Gastroesophageal sphincter (tissue), 3 donors: ENCODE measurements at regions not wholly inside any gene's neighbourhood (a gene's known extent, or its start where the extent isn't known, plus 50 kb on each side); places are given as distances from the start of the nearest gene placed in this dataset.

ENCODE experiments used
- EP300 ChIP-seq: sonication (generic); formaldehyde crosslinking; IDR thresholded peaks from one replicate; pipeline ENCODE4 v1.6.1; 2017; ENCODE audit warnings: antibody characterized with exemption, mild to moderate bottlenecking
- TF ChIP-seq, protein P1 (sequence below), 4 experiments: fragments of 200-600 bp in 2 of 4; fragments of 450-650 bp in 2 of 4; sonication (generic) in 1 of 4; IDR thresholded peaks; one replicate each; pipeline ENCODE4 v1.5.1; 2017 to 2019; ENCODE audit warnings: antibody characterized with exemption in 4 of 4, mild to moderate bottlenecking in 2 of 4, moderate library complexity in 2 of 4

- no peak for TF ChIP-seq EP300
- TF ChIP-seq, protein P1, sequence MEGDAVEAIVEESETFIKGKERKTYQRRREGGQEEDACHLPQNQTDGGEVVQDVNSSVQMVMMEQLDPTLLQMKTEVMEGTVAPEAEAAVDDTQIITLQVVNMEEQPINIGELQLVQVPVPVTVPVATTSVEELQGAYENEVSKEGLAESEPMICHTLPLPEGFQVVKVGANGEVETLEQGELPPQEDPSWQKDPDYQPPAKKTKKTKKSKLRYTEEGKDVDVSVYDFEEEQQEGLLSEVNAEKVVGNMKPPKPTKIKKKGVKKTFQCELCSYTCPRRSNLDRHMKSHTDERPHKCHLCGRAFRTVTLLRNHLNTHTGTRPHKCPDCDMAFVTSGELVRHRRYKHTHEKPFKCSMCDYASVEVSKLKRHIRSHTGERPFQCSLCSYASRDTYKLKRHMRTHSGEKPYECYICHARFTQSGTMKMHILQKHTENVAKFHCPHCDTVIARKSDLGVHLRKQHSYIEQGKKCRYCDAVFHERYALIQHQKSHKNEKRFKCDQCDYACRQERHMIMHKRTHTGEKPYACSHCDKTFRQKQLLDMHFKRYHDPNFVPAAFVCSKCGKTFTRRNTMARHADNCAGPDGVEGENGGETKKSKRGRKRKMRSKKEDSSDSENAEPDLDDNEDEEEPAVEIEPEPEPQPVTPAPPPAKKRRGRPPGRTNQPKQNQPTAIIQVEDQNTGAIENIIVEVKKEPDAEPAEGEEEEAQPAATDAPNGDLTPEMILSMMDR (IDR thresholded peaks at IDR 0.05): no peak
Measured at GRCh38 chr21:21860888-21861287, 862.7 kb downstream of the NCAM2 start.
